Activated CD4-positive, alpha-beta T cell treated with anti-CD3 and anti-CD28 coated beads, Interleukin-2, amount 50 U/mL, for 1 hour (primary cell): ENCODE measurements at regions not wholly inside any gene's neighbourhood (a gene's known extent, or its start where the extent isn't known, plus 50 kb on each side); places are given as distances from the start of the nearest gene placed in this dataset.

Experiments
- DNase-seq: peaks from one replicate; pipeline ENCODE4 v3.0.0-alpha.2; 2020

GRCh38 chr3:117695871-117696645 lies 986.5 kb downstream of the TUSC7 start:
- no peak for DNase-seq

GRCh38 chr3:117696851-117697407 lies 987.4 kb downstream of the TUSC7 start:
- DNase-seq: no peak

GRCh38 chr3:117699058-117699457 lies 989.5 kb downstream of the TUSC7 start:
- DNase-seq: no peak

- DNase-seq: no peak
Observed at GRCh38 chr3:117700573-117701360, 991.2 kb downstream of the TUSC7 start.

- no peak for DNase-seq
Observed at GRCh38 chr3:117705011-117705410, 995.4 kb downstream of the TUSC7 start.

GRCh38 chr3:117706037-117706436 lies 996.5 kb downstream of the TUSC7 start:
- no peak for DNase-seq

- no peak for DNase-seq
Observed at GRCh38 chr3:117706756-117707155, 997.2 kb downstream of the TUSC7 start.

GRCh38 chr3:117708601-117709000 lies 999.0 kb downstream of the TUSC7 start:
- DNase-seq: no peak

GRCh38 chr3:117709108-117709507 lies 999.5 kb downstream of the TUSC7 start:
- DNase-seq: no peak

- DNase-seq: no peak
Observed at GRCh38 chr3:117710501-117710900, 1000.9 kb downstream of the TUSC7 start.

GRCh38 chr3:117719316-117719926 lies 1009.8 kb downstream of the TUSC7 start:
- DNase-seq: no peak

GRCh38 chr3:117721866-117722265 lies 1012.3 kb downstream of the TUSC7 start:
- no peak for DNase-seq

- no peak for DNase-seq
Observed at GRCh38 chr3:117722856-117723255, 1013.3 kb downstream of the TUSC7 start.

- DNase-seq: no peak
Observed at GRCh38 chr3:117723825-117724224, 1014.2 kb downstream of the TUSC7 start.

- DNase-seq: no peak
Observed at GRCh38 chr3:117725314-117725713, 1015.7 kb downstream of the TUSC7 start.

GRCh38 chr3:117726776-117727175 lies 1017.2 kb downstream of the TUSC7 start:
- no peak for DNase-seq

GRCh38 chr3:117728226-117728625 lies 1018.6 kb downstream of the TUSC7 start:
- no peak for DNase-seq

- DNase-seq: no peak
Observed at GRCh38 chr3:117734496-117734895, 1024.9 kb downstream of the TUSC7 start.

- DNase-seq: no peak
Observed at GRCh38 chr3:117735481-117736101, 1026.0 kb downstream of the TUSC7 start.

GRCh38 chr3:117736846-117737245 lies 1027.3 kb downstream of the TUSC7 start:
- no peak for DNase-seq

GRCh38 chr3:117743993-117744392 lies 1034.4 kb downstream of the TUSC7 start:
- DNase-seq: no peak

GRCh38 chr3:117744935-117745334 lies 1035.4 kb downstream of the TUSC7 start:
- no peak for DNase-seq

- DNase-seq: no peak
Observed at GRCh38 chr3:117745516-117745915, 1035.9 kb downstream of the TUSC7 start.
